Trophoblast cell (in vitro differentiated cells and primary cell): ENCODE measurements at regions not wholly inside any gene's neighbourhood (a gene's known extent, or its start where the extent isn't known, plus 50 kb on each side); places are given as distances from the start of the nearest gene placed in this dataset.

Experiments
- DNase-seq, 2 donors: peaks; one replicate each; pipeline ENCODE4 v3.0.0-alpha.2; 2016
- H2AFZ ChIP-seq: 2 replicates; pipeline ENCODE4 v1.6.1; 2013; ENCODE audit warnings: low read length, moderate library complexity, mild to moderate bottlenecking; ENCODE audit not compliant: insufficient read depth, poor library complexity
- H2AK5ac ChIP-seq: 2 replicates; pipeline ENCODE4 v1.6.1; 2013; ENCODE audit warnings: mild to moderate bottlenecking, low read length
- H2BK120ac ChIP-seq: 2 replicates; pipeline ENCODE4 v1.6.1; 2013; ENCODE audit warnings: low read length, mild to moderate bottlenecking, moderate library complexity; ENCODE audit not compliant: insufficient read depth, poor library complexity
- H2BK12ac ChIP-seq: 2 replicates; pipeline ENCODE4 v1.6.1; 2013; ENCODE audit warnings: mild to moderate bottlenecking, low read length, moderate library complexity
- H2BK5ac ChIP-seq: 2 replicates; pipeline ENCODE4 v1.6.1; 2013; ENCODE audit warnings: low read length, low read depth, moderate library complexity, mild to moderate bottlenecking; ENCODE audit not compliant: poor library complexity
- H3K14ac ChIP-seq: 2 replicates; pipeline ENCODE4 v1.6.1; 2013; ENCODE audit warnings: mild to moderate bottlenecking, low read length
- H3K18ac ChIP-seq: 2 replicates; pipeline ENCODE4 v1.6.1; 2013; ENCODE audit warnings: mild to moderate bottlenecking, low read length
- H3K23ac ChIP-seq: 2 replicates; pipeline ENCODE4 v1.6.1; 2013; ENCODE audit warnings: low read length
- H3K27ac ChIP-seq: 2 replicates; pipeline ENCODE4 v1.5.1; 2013; ENCODE audit warnings: low read depth, mild to moderate bottlenecking, inconsistent platforms, low read length, moderate library complexity
- H3K27me3 ChIP-seq: 2 replicates; pipeline ENCODE4 v1.6.1; 2013; ENCODE audit warnings: inconsistent platforms, mild to moderate bottlenecking, low read length, moderate library complexity; ENCODE audit not compliant: insufficient read depth
- H3K36me3 ChIP-seq, 2 experiments: 1 replicate in 1 of 2; 2 replicates in 1 of 2; pipeline ENCODE4 v1.6.1; 2013; ENCODE audit warnings: low read length in 2 of 2, mild to moderate bottlenecking in 2 of 2, moderate library complexity in 1 of 2; ENCODE audit not compliant: insufficient read depth in 2 of 2, control insufficient read depth in 1 of 2
- H3K4ac ChIP-seq: 2 replicates; pipeline ENCODE4 v1.6.1; 2013; ENCODE audit warnings: low read depth, mild to moderate bottlenecking, low read length, moderate library complexity
- H3K4me1 ChIP-seq, 2 experiments: 1 replicate in 1 of 2; 2 replicates in 1 of 2; pipeline ENCODE4 v1.6.1; 2013; ENCODE audit warnings: low read length in 2 of 2, mild to moderate bottlenecking in 2 of 2, moderate library complexity in 1 of 2; ENCODE audit not compliant: insufficient read depth in 2 of 2, control insufficient read depth in 1 of 2
- H3K4me2 ChIP-seq: 2 replicates; pipeline ENCODE4 v1.6.1; 2013; ENCODE audit warnings: inconsistent platforms, mild to moderate bottlenecking, low read length, moderate library complexity
- H3K4me3 ChIP-seq: 2 replicates; pipeline ENCODE4 v1.5.1; 2013; ENCODE audit warnings: mild to moderate bottlenecking, low read depth, low read length, inconsistent platforms
- H3K79me1 ChIP-seq: one replicate; pipeline ENCODE4 v1.6.1; 2013; ENCODE audit warnings: low read length
- H3K79me2 ChIP-seq: 2 replicates; pipeline ENCODE4 v1.6.1; 2013; ENCODE audit warnings: low read length, mild to moderate bottlenecking; ENCODE audit not compliant: control insufficient read depth, insufficient read depth, poor library complexity
- H3K9ac ChIP-seq: 2 replicates; pipeline ENCODE4 v1.6.1; 2013; ENCODE audit warnings: mild to moderate bottlenecking, low read length
- H3K9me3 ChIP-seq: 2 replicates; pipeline ENCODE4 v1.6.1; 2013; ENCODE audit warnings: low read depth, mild to moderate bottlenecking, control low read depth, inconsistent platforms, low read length; ENCODE audit not compliant: insufficient read depth
- H4K12ac ChIP-seq: 2 replicates; pipeline ENCODE4 v1.6.1; 2013; ENCODE audit warnings: low read depth, mild to moderate bottlenecking, low read length, moderate library complexity
- H4K8ac ChIP-seq: 2 replicates; pipeline ENCODE4 v1.6.1; 2013; ENCODE audit warnings: low read depth, mild to moderate bottlenecking, low read length, moderate library complexity
- H4K91ac ChIP-seq: one replicate; pipeline ENCODE4 v1.6.1; 2013; ENCODE audit warnings: low read depth, mild to moderate bottlenecking, low read length, moderate library complexity
- WGBS: extraction: QIAGEN DNeasy Blood & Tissue Kit; methylation state at CpG from one replicate; pipeline ENCODE4 v1.1.7; 2013; ENCODE audit warnings: missing lambda C conversion rate; ENCODE audit not compliant: insufficient read length, insufficient coverage; ENCODE audit errors: extremely low coverage; 5-methylcytosine and 5-hydroxymethylcytosine counted together

DNA sequence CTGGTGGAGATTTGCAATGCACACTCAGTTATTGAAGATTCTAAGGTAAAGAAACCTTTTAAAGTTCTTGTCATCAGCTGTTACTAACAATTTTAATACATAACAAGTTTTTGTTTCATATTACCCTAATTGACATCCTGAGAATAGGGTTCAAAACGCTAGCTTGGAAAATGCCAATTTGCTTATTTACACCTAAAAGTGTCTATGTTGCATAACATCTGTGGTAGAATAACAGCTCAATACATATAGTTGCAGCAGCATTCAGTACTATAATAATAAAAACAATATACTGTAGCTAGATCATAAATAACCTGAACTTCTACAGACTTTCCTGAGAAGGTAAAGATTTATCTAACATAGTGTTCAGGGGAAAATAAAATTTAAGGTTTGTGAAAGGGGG is 219.0 kb downstream of the OSR1 start:
- no peak overlapping the region for H3K4me3 ChIP-seq
- H4K8ac ChIP-seq: no peak overlapping the region
- no peak overlapping the region for H2BK120ac ChIP-seq
- no peak overlapping the region for H3K4me2 ChIP-seq
- H4K91ac ChIP-seq: no peak overlapping the region
- no peaks in the 10 kb centered on the region for H3K79me1 ChIP-seq
- H3K9me3 ChIP-seq: no peaks in the 10 kb centered on the region
- H3K27ac ChIP-seq: no peak overlapping the region
- H3K14ac ChIP-seq: no peak overlapping the region
- H2AK5ac ChIP-seq: no peak overlapping the region
- H4K12ac ChIP-seq: no peak overlapping the region
- no peaks in the 10 kb centered on the region for H3K36me3 ChIP-seq
- no peak overlapping the region for H3K4ac ChIP-seq
- H2BK5ac ChIP-seq: no peak overlapping the region
- no peak for DNase-seq
- no peaks in the 10 kb centered on the region for H3K27me3 ChIP-seq
- no peak overlapping the region for H3K18ac ChIP-seq
- H3K9ac ChIP-seq: no peak overlapping the region
- no peak overlapping the region for H3K23ac ChIP-seq
- H3K79me2 ChIP-seq: no peaks in the 10 kb centered on the region
- H2BK12ac ChIP-seq: no peak overlapping the region
- peaks cover 5 to 9% of the 10 kb centered on the region in 2 experiments for H3K4me1 ChIP-seq
- H2AFZ ChIP-seq: no peak overlapping the region
- WGBS: no CpG with 5 or more reads among the region's 1 CpG

DNA sequence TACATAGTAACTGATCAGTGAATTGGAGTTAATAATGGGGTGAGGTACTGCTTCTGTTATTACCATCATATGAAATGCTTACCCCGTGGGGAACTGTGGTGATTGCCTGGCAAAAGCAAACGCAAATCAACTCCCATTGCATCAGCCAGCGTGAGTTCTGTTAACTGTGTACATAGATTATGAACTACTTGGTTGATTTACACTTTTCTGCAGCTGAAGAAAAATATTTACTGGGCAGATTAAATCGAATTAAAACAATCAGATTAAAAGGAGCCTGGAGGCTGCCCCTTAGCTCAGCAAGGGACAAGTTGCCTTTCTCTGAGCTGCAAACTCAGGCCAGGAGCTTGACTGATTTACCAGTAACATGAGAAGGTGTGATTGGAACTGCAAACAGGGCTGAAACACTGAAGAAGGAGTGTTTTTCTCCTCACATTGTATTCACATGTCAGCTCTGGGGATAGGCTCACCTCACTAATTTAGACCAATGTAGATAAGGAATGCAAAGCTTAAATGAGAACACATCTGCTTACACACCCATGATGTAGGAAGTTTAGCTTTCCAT is 220.1 kb downstream of the OSR1 start:
- H3K9me3 ChIP-seq: no peaks in the 10 kb centered on the region
- no peak overlapping the region for H4K91ac ChIP-seq
- no peak overlapping the region for H3K4me3 ChIP-seq
- H3K23ac ChIP-seq: no peak overlapping the region
- H2AFZ ChIP-seq: no peak overlapping the region
- H3K36me3 ChIP-seq: no peaks in the 10 kb centered on the region
- no peak overlapping the region for H4K12ac ChIP-seq
- no peak overlapping the region for H3K27ac ChIP-seq
- no peak for DNase-seq
- H3K4ac ChIP-seq: no peak overlapping the region
- no peak overlapping the region for H3K14ac ChIP-seq
- H2BK5ac ChIP-seq: no peak overlapping the region
- no peak overlapping the region for H2BK12ac ChIP-seq
- H2AK5ac ChIP-seq: no peak overlapping the region
- H3K79me1 ChIP-seq: no peaks in the 10 kb centered on the region
- WGBS: no CpG with 5 or more reads among the region's 4 CpGs
- no peak overlapping the region for H3K4me2 ChIP-seq
- H3K18ac ChIP-seq: no peak overlapping the region
- no peak overlapping the region for H2BK120ac ChIP-seq
- no peak overlapping the region for H3K9ac ChIP-seq
- H3K4me1 ChIP-seq: peaks cover 5 to 9% of the 10 kb centered on the region in 2 experiments
- H4K8ac ChIP-seq: no peak overlapping the region
- no peaks in the 10 kb centered on the region for H3K79me2 ChIP-seq
- H3K27me3 ChIP-seq: no peaks in the 10 kb centered on the region

DNA sequence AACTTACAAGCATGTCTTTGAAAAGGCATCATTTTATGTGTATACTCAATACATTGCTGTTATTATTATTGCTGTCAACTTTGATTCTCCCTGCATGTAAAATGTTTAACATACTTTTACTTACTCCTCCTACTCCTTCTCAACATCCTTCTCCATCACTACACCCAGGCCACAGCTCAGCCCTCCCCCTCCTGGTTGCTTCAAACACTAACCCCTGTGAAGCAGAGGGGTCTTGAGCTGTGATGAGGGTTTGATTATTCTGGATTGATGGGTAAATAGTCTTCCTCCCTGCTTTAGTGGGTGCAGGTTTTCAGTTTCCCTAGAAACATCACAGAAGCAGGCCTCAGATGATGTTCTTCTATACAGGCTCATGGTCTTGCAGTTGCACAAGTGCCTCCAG is 221.0 kb downstream of the OSR1 start:
- no peak overlapping the region for H3K4me2 ChIP-seq
- H3K79me2 ChIP-seq: no peaks in the 10 kb centered on the region
- H4K12ac ChIP-seq: no peak overlapping the region
- H3K27me3 ChIP-seq: no peaks in the 10 kb centered on the region
- no peak overlapping the region for H3K18ac ChIP-seq
- no peak overlapping the region for H3K4me3 ChIP-seq
- H2BK5ac ChIP-seq: no peak overlapping the region
- H2AFZ ChIP-seq: no peak overlapping the region
- no peak overlapping the region for H4K8ac ChIP-seq
- H3K23ac ChIP-seq: no peak overlapping the region
- H3K27ac ChIP-seq: no peak overlapping the region
- no peak overlapping the region for H2AK5ac ChIP-seq
- no peak overlapping the region for H2BK12ac ChIP-seq
- H3K4me1 ChIP-seq: peaks cover 5 to 9% of the 10 kb centered on the region in 2 experiments
- H3K36me3 ChIP-seq: no peaks in the 10 kb centered on the region
- H3K9ac ChIP-seq: no peak overlapping the region
- no peaks in the 10 kb centered on the region for H3K9me3 ChIP-seq
- no peaks in the 10 kb centered on the region for H3K79me1 ChIP-seq
- H2BK120ac ChIP-seq: no peak overlapping the region
- H3K14ac ChIP-seq: no peak overlapping the region
- no peak for DNase-seq
- H3K4ac ChIP-seq: no peak overlapping the region
- no peak overlapping the region for H4K91ac ChIP-seq

DNA sequence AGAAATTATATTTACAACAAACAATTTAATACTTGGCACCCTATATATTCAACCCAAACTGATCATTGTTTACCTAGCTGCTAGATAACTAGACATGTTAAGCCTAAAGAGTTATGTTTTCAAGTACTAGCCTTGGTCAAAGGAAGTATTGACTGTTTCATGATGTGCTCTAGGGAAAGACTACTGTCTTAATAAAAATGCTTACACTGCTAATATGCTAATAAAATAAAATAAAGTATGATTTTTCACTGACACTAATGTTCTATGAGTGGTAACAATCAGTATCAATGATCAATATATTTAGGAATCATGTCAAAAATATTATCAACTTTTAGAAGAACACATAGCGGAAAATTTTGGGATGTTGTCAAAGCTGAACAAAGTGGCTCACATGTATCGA is 225.5 kb downstream of the OSR1 start:
- Histone ChIP-seq H3K27ac (no peak overlapping the region), H2AFZ (no peak overlapping the region), H3K18ac (no peak overlapping the region), H2BK12ac (no peak overlapping the region), H2BK120ac (no peak overlapping the region), H2BK5ac (no peak overlapping the region), H3K36me3 (no peaks in the 10 kb centered on the region), H4K12ac (no peak overlapping the region), H3K4ac (no peak overlapping the region), H3K14ac (no peak overlapping the region), H3K4me2 (no peak overlapping the region), H3K27me3 (no peaks in the 10 kb centered on the region), H3K9me3 (no peaks in the 10 kb centered on the region), H3K23ac (no peak overlapping the region), H3K4me3 (no peak overlapping the region), H3K4me1 (peaks cover 2 to 3% of the 10 kb centered on the region in 2 experiments), H3K9ac (no peak overlapping the region), H4K91ac (no peak overlapping the region), H4K8ac (no peak overlapping the region), H3K79me1 (no peaks in the 10 kb centered on the region), H3K79me2 (no peaks in the 10 kb centered on the region), H2AK5ac (no peak overlapping the region)
- no peak for DNase-seq
- WGBS: no CpG with 5 or more reads among the region's 2 CpGs
